Testis (tissue), 2 donors: ENCODE measurements at regions not wholly inside any gene's neighbourhood (a gene's known extent, or its start where the extent isn't known, plus 50 kb on each side); places are given as distances from the start of the nearest gene placed in this dataset.
A peak's percentile ranks its signal among the peaks of the same experiment; 100 is the strongest.

Experiments
- DNase-seq: peaks from one replicate; pipeline ENCODE4 v3.0.0-alpha.2; 2019
- H3K27ac ChIP-seq, 2 donors: fragments of 200-600 bp; sonication (generic); one replicate each; pipeline ENCODE4 v1.5.1; 2019
- H3K27me3 ChIP-seq: fragments of 200-600 bp; sonication (generic); one replicate; pipeline ENCODE4 v1.5.1; 2019
- H3K36me3 ChIP-seq: fragments of 200-600 bp; sonication (generic); one replicate; pipeline ENCODE4 v1.5.1; 2017; ENCODE audit warnings: low read depth; ENCODE audit errors: missing control alignments
- H3K4me1 ChIP-seq: fragments of 200-600 bp; sonication (generic); one replicate; pipeline ENCODE4 v1.5.1; 2019
- H3K4me3 ChIP-seq, 2 donors: fragments of 200-600 bp; sonication (generic); one replicate each; pipeline ENCODE4 v1.5.1; 2017 to 2019
- H3K9me3 ChIP-seq: fragments of 200-600 bp; sonication (generic); one replicate; pipeline ENCODE4 v1.5.1; 2017
- CTCF ChIP-seq, 3 experiments: fragments of 450-650 bp in 2 of 3; fragments of 200-600 bp in 1 of 3; sonication (generic) in 1 of 3; IDR thresholded peaks; one replicate each; pipeline ENCODE4 v1.5.1; 2016 to 2019; ENCODE audit warnings: antibody characterized with exemption in 3 of 3, mild to moderate bottlenecking in 2 of 3, moderate library complexity in 1 of 3
- POLR2A ChIP-seq: fragments of 450-650 bp; IDR thresholded peaks from one replicate; pipeline ENCODE4 v1.6.1; 2017; ENCODE audit warnings: antibody characterized with exemption, mild to moderate bottlenecking, moderate library complexity
- WGBS, 2 donors: methylation state at CpG; one replicate each; pipeline ENCODE4 v1.1.5; 2018; 5-methylcytosine and 5-hydroxymethylcytosine counted together
- intact Hi-C: fragments of 100-400 bp; cut with DNase I; formaldehyde crosslinking; loops from one replicate; pipeline ENCODE4 v1.15.1; 2023; ENCODE audit warnings: low total_unique reads

- Histone ChIP-seq H3K4me1 (no peaks in the 10 kb centered on the region), H3K9me3 (no peaks in the 10 kb centered on the region), H3K27me3 (no peaks in the 10 kb centered on the region), H3K4me3 (no peak overlapping the region), H3K27ac (no peak overlapping the region), H3K36me3 (no peaks in the 10 kb centered on the region)
- TF ChIP-seq POLR2A (no peak), CTCF (IDR thresholded peaks at IDR 0.05) (peak in 2 of 3 experiments; percentile 16 to 28)
- 35 to 40% methylated on average over 18 of the region's 18 CpGs for WGBS, 2 donors
- DNase-seq: peak; percentile 41
- intact Hi-C loops: no loop called here
These were observed 188.6 kb upstream of the PSMD7 start for GRCh38 chr16:74107795-74108610.

GRCh38 chr16:74104022-74104421 lies 192.6 kb upstream of the PSMD7 start:
- intact Hi-C loops: no loop called here
- 38 to 45% methylated on average over 2 of the region's 2 CpGs for WGBS, 2 donors
- H3K4me1 ChIP-seq: no peaks in the 10 kb centered on the region

GRCh38 chr16:74101379-74102137 lies 195.1 kb upstream of the PSMD7 start:
- Histone ChIP-seq H3K4me1 (no peaks in the 10 kb centered on the region), H3K27ac (no peak overlapping the region), H3K27me3 (no peaks in the 10 kb centered on the region), H3K4me3 (no peak overlapping the region), H3K9me3 (no peaks in the 10 kb centered on the region), H3K36me3 (no peaks in the 10 kb centered on the region)
- TF ChIP-seq CTCF (IDR thresholded peaks at IDR 0.05) (no peak), POLR2A (no peak)
- WGBS, 2 donors: 69 to 79% methylated on average over 1 of the region's 1 CpG
- no peak for DNase-seq
- intact Hi-C loops: no loop called here

More at GRCh38 chr16:74104022-74104421, 192.6 kb upstream of the PSMD7 start:
- no peaks in the 10 kb centered on the region for H3K36me3 ChIP-seq
- H3K9me3 ChIP-seq: no peaks in the 10 kb centered on the region
- no peak overlapping the region for H3K27ac ChIP-seq
- TF ChIP-seq CTCF (IDR thresholded peaks at IDR 0.05): no peak
- TF ChIP-seq POLR2A: no peak
- no peak for DNase-seq
- H3K4me3 ChIP-seq: no peak overlapping the region
- no peaks in the 10 kb centered on the region for H3K27me3 ChIP-seq

- no peak for TF ChIP-seq POLR2A
- no peak for TF ChIP-seq CTCF (IDR thresholded peaks at IDR 0.05)
- Histone ChIP-seq H3K27ac (no peak overlapping the region), H3K4me3 (no peak overlapping the region), H3K27me3 (no peaks in the 10 kb centered on the region), H3K9me3 (no peaks in the 10 kb centered on the region), H3K36me3 (no peaks in the 10 kb centered on the region), H3K4me1 (no peaks in the 10 kb centered on the region)
- 55 to 68% methylated on average over 7 of the region's 7 CpGs for WGBS, 2 donors
- intact Hi-C loops: no loop called here
- DNase-seq: no peak
These were observed 196.0 kb upstream of the PSMD7 start for GRCh38 chr16:74100395-74101326.
